CD14-positive monocyte (primary cell): ENCODE measurements at regions not wholly inside any gene's neighbourhood (a gene's known extent, or its start where the extent isn't known, plus 50 kb on each side); places are given as distances from the start of the nearest gene placed in this dataset.

Experiments used
- DNase-seq, 3 donors: peaks; one replicate each; pipeline ENCODE4 v3.0.0-alpha.2; 2011 to 2022
- H2AFZ ChIP-seq: 2 replicates; pipeline ENCODE4 v1.6.0; 2012; ENCODE audit warnings: mild to moderate bottlenecking, low read depth, low read length, inconsistent platforms; ENCODE audit not compliant: insufficient read depth, poor library complexity, severe bottlenecking
- H3K27ac ChIP-seq, 2 donors: 1 replicate in 1 of 2; 2 replicates in 1 of 2; pipeline ENCODE4 v1.5.1; 2012 to 2013; ENCODE audit warnings: low read length in 2 of 2, control low read depth in 1 of 2, inconsistent platforms in 1 of 2, low read depth in 1 of 2, mild to moderate bottlenecking in 1 of 2
- H3K27me3 ChIP-seq, 2 donors: one replicate each; pipeline versions ENCODE4 v1.6.0 to v1.6.1; 2011 to 2013; ENCODE audit warnings: low read length in 2 of 2; ENCODE audit not compliant: control insufficient read depth in 2 of 2, insufficient read depth in 2 of 2
- H3K36me3 ChIP-seq, 2 donors: replicated peaks in 1 of 2; 1 replicate in 1 of 2; 2 replicates in 1 of 2; pipeline versions ENCODE4 v1.5.1 to v1.6.1; 2012 to 2013; ENCODE audit warnings: low read length in 2 of 2, control low read depth in 1 of 2, inconsistent platforms in 1 of 2, mild to moderate bottlenecking in 1 of 2; ENCODE audit not compliant: insufficient read depth in 2 of 2, control insufficient read depth in 1 of 2
- H3K4me1 ChIP-seq, 2 donors: 1 replicate in 1 of 2; 2 replicates in 1 of 2; pipeline versions ENCODE4 v1.5.1 to v1.6.1; 2012 to 2013; ENCODE audit warnings: low read length in 2 of 2, control low read depth in 1 of 2, inconsistent platforms in 1 of 2, mild to moderate bottlenecking in 1 of 2, moderate library complexity in 1 of 2; ENCODE audit not compliant: insufficient read depth in 2 of 2, control insufficient read depth in 1 of 2
- H3K4me2 ChIP-seq: replicated peaks from 2 replicates; pipeline ENCODE3; 2012; ENCODE audit warnings: low read length, moderate library complexity, mild to moderate bottlenecking; ENCODE audit not compliant: poor library complexity, severe bottlenecking; ENCODE audit errors: extremely low read depth
- H3K4me3 ChIP-seq, 3 experiments: fragments of 200-600 bp in 1 of 3; sonication (generic) in 1 of 3; replicated peaks in 1 of 3; 1 replicate in 2 of 3; 2 replicates in 1 of 3; pipeline ENCODE4 v1.5.1; 2011 to 2013; ENCODE audit warnings: low read length in 3 of 3, mild to moderate bottlenecking in 3 of 3, control low read depth in 2 of 3, low read depth in 2 of 3, inconsistent platforms in 1 of 3, moderate library complexity in 1 of 3
- H3K79me2 ChIP-seq: 2 replicates; pipeline ENCODE4 v1.6.0; 2012; ENCODE audit warnings: mild to moderate bottlenecking, control low read depth, inconsistent platforms, low read length, moderate library complexity; ENCODE audit not compliant: insufficient read depth
- H3K9ac ChIP-seq: 2 replicates; pipeline ENCODE4 v1.6.0; 2017; ENCODE audit warnings: low read length, mild to moderate bottlenecking; ENCODE audit not compliant: insufficient read depth, poor library complexity, severe bottlenecking
- H3K9me3 ChIP-seq, 2 donors: replicated peaks in 1 of 2; 1 replicate in 1 of 2; 2 replicates in 1 of 2; pipeline versions ENCODE4 v1.5.1 to v1.6.1; 2012 to 2013; ENCODE audit warnings: low read length in 2 of 2, control low read depth in 1 of 2; ENCODE audit not compliant: control insufficient read depth in 1 of 2, insufficient read depth in 1 of 2
- H4K20me1 ChIP-seq: 2 replicates; pipeline ENCODE4 v1.6.0; 2012; ENCODE audit warnings: mild to moderate bottlenecking, low read length, control low read depth, moderate library complexity; ENCODE audit not compliant: insufficient read depth
- H3K27ac Mint-ChIP-seq, 7 donors: one replicate each; pipeline ENCODE4 v1.8.0; 2020; ENCODE audit warnings: mild to moderate bottlenecking in 7 of 7, mixed read lengths in 7 of 7, moderate library complexity in 6 of 7, inconsistent platforms in 2 of 7
- H3K27me3 Mint-ChIP-seq, 3 donors: one replicate each; pipeline ENCODE4 v1.8.0; 2021 to 2022; ENCODE audit warnings: low read depth in 3 of 3, mild to moderate bottlenecking in 3 of 3, mixed read lengths in 3 of 3, moderate library complexity in 3 of 3, inconsistent platforms in 1 of 3
- H3K36me3 Mint-ChIP-seq, 2 donors: one replicate each; pipeline ENCODE4 v1.8.0; 2020; ENCODE audit warnings: mixed read lengths in 2 of 2, inconsistent platforms in 1 of 2, mild to moderate bottlenecking in 1 of 2
- H3K4me1 Mint-ChIP-seq: one replicate; pipeline ENCODE4 v1.8.0; 2020; ENCODE audit warnings: mild to moderate bottlenecking, mixed read lengths
- H3K4me3 Mint-ChIP-seq, 2 donors: one replicate each; pipeline ENCODE4 v1.8.0; 2020; ENCODE audit warnings: mild to moderate bottlenecking in 2 of 2, mixed read lengths in 2 of 2, moderate library complexity in 1 of 2
- H3K9me3 Mint-ChIP-seq, 7 donors: one replicate each; pipeline ENCODE4 v1.8.0; 2020 to 2022; ENCODE audit warnings: mixed read lengths in 7 of 7, mild to moderate bottlenecking in 6 of 7, moderate library complexity in 6 of 7, inconsistent platforms in 2 of 7
- CTCF ChIP-seq: fragments of 200-600 bp; IDR thresholded peaks from one replicate; pipeline ENCODE4 v1.8.0; 2022; ENCODE audit warnings: antibody characterized with exemption, mild to moderate bottlenecking
- WGBS: methylation state at CpG from one replicate; pipeline ENCODE4 v1.1.5; 2013; ENCODE audit warnings: missing lambda C conversion rate; ENCODE audit not compliant: insufficient coverage; 5-methylcytosine and 5-hydroxymethylcytosine counted together
- intact Hi-C, 2 donors: fragments of 100-400 bp; cut with micrococcal nuclease; formaldehyde crosslinking; loops; one replicate each; pipeline versions ENCODE4 v1.15.0 to v1.15.1; 2023

- H3K36me3 Mint-ChIP-seq, result no peaks in the 10 kb centered on the region
- H3K27ac Mint-ChIP-seq, result no peak overlapping the region
- WGBS, result no CpG with 5 or more reads among the region's 3 CpGs
- H3K9ac ChIP-seq, result no peak overlapping the region
- H3K9me3 Mint-ChIP-seq, result peaks cover 0 to 3% (median 0%) of the 10 kb centered on the region in 7 donors
- no peak overlapping the region for H2AFZ ChIP-seq
- H3K27me3 Mint-ChIP-seq, result peaks cover 4 to 7% (median 7%) of the 10 kb centered on the region in 3 donors
- peaks cover 0 to 4% of the 10 kb centered on the region in 2 donors for H3K9me3 ChIP-seq
- no peaks in the 10 kb centered on the region for H4K20me1 ChIP-seq
- TF ChIP-seq CTCF, result no peak
- no peak overlapping the region for H3K4me2 ChIP-seq
- no peak overlapping the region for H3K4me3 ChIP-seq
- intact Hi-C loops, result no loop called here
- DNase-seq, result no peak
- no peak overlapping the region for H3K4me3 Mint-ChIP-seq
- no peaks in the 10 kb centered on the region for H3K36me3 ChIP-seq
- no peak overlapping the region for H3K27ac ChIP-seq
- H3K4me1 ChIP-seq, result no peaks in the 10 kb centered on the region
- H3K4me1 Mint-ChIP-seq, result no peaks in the 10 kb centered on the region
- H3K79me2 ChIP-seq, result no peaks in the 10 kb centered on the region
- no peaks in the 10 kb centered on the region for H3K27me3 ChIP-seq
Observed at GRCh38 chr5:135181653-135182052, 147.6 kb upstream of the PITX1 start.

GRCh38 chr5:135179308-135179980 lies 145.4 kb upstream of the PITX1 start:
- Histone ChIP-seq H3K79me2 (no peaks in the 10 kb centered on the region), H3K4me3 (no peak overlapping the region), H4K20me1 (no peaks in the 10 kb centered on the region), H3K4me2 (no peak overlapping the region), H3K4me1 (no peaks in the 10 kb centered on the region), H3K27ac (no peak overlapping the region), H3K9me3 (no peaks in the 10 kb centered on the region), H3K27me3 (no peaks in the 10 kb centered on the region), H3K36me3 (no peaks in the 10 kb centered on the region), H3K9ac (no peak overlapping the region), H2AFZ (no peak overlapping the region)
- no peak for TF ChIP-seq CTCF
- H3K36me3 Mint-ChIP-seq, result no peaks in the 10 kb centered on the region
- peaks cover 4 to 7% (median 6%) of the 10 kb centered on the region in 3 donors for H3K27me3 Mint-ChIP-seq
- no peak for DNase-seq
- H3K4me3 Mint-ChIP-seq, result no peak overlapping the region
- WGBS, result 97% methylated on average over 8 of the region's 11 CpGs
- H3K4me1 Mint-ChIP-seq, result no peaks in the 10 kb centered on the region
- H3K27ac Mint-ChIP-seq, result no peak overlapping the region
- no peaks in the 10 kb centered on the region for H3K9me3 Mint-ChIP-seq
- intact Hi-C loops, result no loop called here
